GM12891 (cell line): ENCODE measurements at regions not wholly inside any gene's neighbourhood (a gene's known extent, or its start where the extent isn't known, plus 50 kb on each side); places are given as distances from the start of the nearest gene placed in this dataset.

Experiments used
- DNase-seq: peaks from one replicate; pipeline ENCODE4 v3.0.0; 2011; ENCODE audit warnings: low spot score; ENCODE audit not compliant: insufficient read length
- FAIRE-seq: peaks from 2 replicates; lab custom pipeline; 2011; peaks lifted over from hg19 to GRCh38; lab: Jason Lieb, UNC
- PAX5 ChIP-seq: IDR thresholded peaks from 2 replicates; pipeline ENCODE4 v1.6.1; 2011; ENCODE audit warnings: low read length, moderate library complexity, mild to moderate bottlenecking; ENCODE audit not compliant: insufficient read depth, severe bottlenecking
- POLR2A ChIP-seq: IDR thresholded peaks from 2 replicates; pipeline ENCODE4 v1.6.1; 2011; ENCODE audit warnings: low read depth, low read length, control low read depth
- POLR2AphosphoS5 ChIP-seq: IDR thresholded peaks from 2 replicates; pipeline ENCODE4 v1.6.1; 2011; ENCODE audit warnings: low read depth, low read length, control low read depth
- POU2F2 ChIP-seq: IDR thresholded peaks from 2 replicates; pipeline ENCODE4 v1.6.1; 2011; ENCODE audit warnings: low read depth, mild to moderate bottlenecking, control low read depth, low read length, moderate library complexity
- SPI1 ChIP-seq: IDR thresholded peaks from 2 replicates; pipeline ENCODE4 v1.6.1; 2011; ENCODE audit warnings: low read depth, low read length, control low read depth
- TAF1 ChIP-seq: IDR thresholded peaks from 2 replicates; pipeline ENCODE4 v1.6.1; 2011; ENCODE audit warnings: low read depth, low read length, control low read depth

- TF ChIP-seq POLR2AphosphoS5, result no peak
- no peak for TF ChIP-seq TAF1
- TF ChIP-seq PAX5, result no peak
- no peak for TF ChIP-seq POLR2A
- TF ChIP-seq SPI1, result no peak
- DNase-seq, result no peak
- no peak for FAIRE-seq
Measured at GRCh38 chr11:76267556-76267955, 61.3 kb upstream of the WNT11 start.

GRCh38 chr11:76266286-76267100, 60.2 kb upstream of the WNT11 start:
- TF ChIP-seq POLR2A (no peak), POU2F2 (no peak), PAX5 (no peak), TAF1 (no peak), POLR2AphosphoS5 (no peak), SPI1 (no peak)
- no peak for FAIRE-seq
- no peak for DNase-seq

DNA sequence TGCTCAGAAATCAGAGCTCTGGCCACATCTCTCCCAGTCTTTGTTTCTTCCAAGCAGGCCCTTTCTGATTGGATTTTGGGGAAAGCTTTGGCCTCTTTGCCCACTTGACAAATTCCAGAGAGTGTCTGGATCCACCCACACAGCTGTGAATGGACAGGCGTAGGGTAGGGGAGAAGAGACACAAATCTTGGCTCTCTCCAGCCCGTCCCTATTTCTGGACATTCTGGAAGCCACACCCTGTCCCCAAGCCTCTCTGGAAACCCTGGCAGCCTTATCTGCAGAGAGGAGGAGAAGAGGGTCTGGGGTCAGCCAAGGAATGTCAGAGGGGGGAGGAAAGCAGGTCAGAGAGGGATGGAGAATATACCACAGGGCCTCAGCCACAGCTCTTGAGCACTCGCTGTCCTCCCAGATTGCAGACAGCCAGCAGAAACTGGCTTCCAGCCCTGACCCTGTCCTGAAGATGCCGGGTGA, 59.5 kb upstream of the WNT11 start:
- DNase-seq (no peak), FAIRE-seq (no peak)
- TF ChIP-seq POLR2AphosphoS5 (no peak), PAX5 (no peak), SPI1 (no peak), TAF1 (no peak), POU2F2 (no peak), POLR2A (no peak)

GRCh38 chr11:76263657-76264056, 57.4 kb upstream of the WNT11 start:
- no peak for FAIRE-seq
- TF ChIP-seq TAF1 (no peak), PAX5 (no peak), POLR2AphosphoS5 (no peak), SPI1 (no peak), POU2F2 (no peak), POLR2A (no peak)
- no peak for DNase-seq

DNA sequence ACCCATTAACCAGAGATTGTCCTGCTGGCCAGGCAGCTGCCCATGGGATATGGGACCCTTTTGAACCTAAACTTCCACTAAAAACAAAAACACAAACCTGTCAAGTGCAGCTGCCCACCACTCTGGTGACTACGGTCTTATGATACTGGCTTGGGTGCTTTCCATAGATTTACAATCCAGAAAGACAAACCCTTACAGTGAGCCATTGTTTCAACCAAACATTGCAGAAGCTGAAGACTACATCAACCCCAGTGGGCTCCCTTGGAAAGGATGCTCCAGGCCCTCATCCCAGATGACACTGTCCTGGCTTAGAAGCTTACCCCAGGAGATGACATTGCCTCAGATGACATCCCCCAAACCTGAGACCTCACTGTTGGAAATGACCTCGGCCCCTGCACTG, 56.9 kb upstream of the WNT11 start:
- TF ChIP-seq POLR2AphosphoS5 (no peak), TAF1 (no peak), POU2F2 (no peak), POLR2A (no peak), SPI1 (no peak), PAX5 (no peak)
- DNase-seq (no peak), FAIRE-seq (no peak)

- no peak for FAIRE-seq
- no peak for DNase-seq
- no peak for TF ChIP-seq TAF1
- no peak for TF ChIP-seq POLR2A
- no peak for TF ChIP-seq SPI1
- no peak for TF ChIP-seq PAX5
- no peak for TF ChIP-seq POU2F2
- TF ChIP-seq POLR2AphosphoS5, result no peak
Measured at GRCh38 chr11:76260296-76260925, 54.1 kb upstream of the WNT11 start.

GRCh38 chr11:76259299-76259908, 53.1 kb upstream of the WNT11 start:
- DNase-seq, result no peak

GRCh38 chr11:76257074-76257719, 50.9 kb upstream of the WNT11 start:
- DNase-seq (no peak), FAIRE-seq (no peak)
- TF ChIP-seq POLR2AphosphoS5, result no peak
- TF ChIP-seq POLR2A, result no peak
- no peak for TF ChIP-seq POU2F2
- TF ChIP-seq TAF1, result no peak
- no peak for TF ChIP-seq PAX5
- no peak for TF ChIP-seq SPI1

More at GRCh38 chr11:76259299-76259908, 53.1 kb upstream of the WNT11 start:
- no peak for FAIRE-seq
- TF ChIP-seq TAF1 (no peak), POU2F2 (no peak), PAX5 (no peak), POLR2AphosphoS5 (no peak), POLR2A (no peak), SPI1 (no peak)

DNA sequence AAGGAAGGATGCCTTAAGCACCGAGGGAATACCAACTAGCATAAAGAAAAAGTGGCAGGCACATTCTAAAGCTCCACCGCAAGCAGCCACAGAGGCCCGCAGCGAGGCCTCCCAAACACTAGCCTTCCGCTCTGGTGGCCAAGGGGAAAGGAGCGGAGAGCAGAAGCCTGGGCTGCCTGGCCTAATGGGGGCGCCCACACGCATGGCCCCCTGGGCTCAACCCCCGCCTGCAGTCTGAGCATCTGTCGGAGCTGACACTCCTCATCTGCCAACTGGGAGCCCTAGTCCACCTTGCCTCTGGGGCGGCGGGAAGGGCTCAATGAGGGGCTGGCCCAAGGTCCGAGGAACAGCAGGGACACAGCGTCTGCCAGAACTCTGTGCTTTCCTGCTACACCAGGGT, 50.1 kb upstream of the WNT11 start:
- TF ChIP-seq POU2F2, result no peak
- no peak for TF ChIP-seq TAF1
- no peak for TF ChIP-seq PAX5
- no peak for TF ChIP-seq POLR2AphosphoS5
- no peak for DNase-seq
- no peak for FAIRE-seq
